ENCODE measurements at regions not wholly inside any gene's neighbourhood (a gene's known extent, or its start where the extent isn't known, plus 50 kb on each side); places are given as distances from the start of the nearest gene placed in this dataset.

DNA sequence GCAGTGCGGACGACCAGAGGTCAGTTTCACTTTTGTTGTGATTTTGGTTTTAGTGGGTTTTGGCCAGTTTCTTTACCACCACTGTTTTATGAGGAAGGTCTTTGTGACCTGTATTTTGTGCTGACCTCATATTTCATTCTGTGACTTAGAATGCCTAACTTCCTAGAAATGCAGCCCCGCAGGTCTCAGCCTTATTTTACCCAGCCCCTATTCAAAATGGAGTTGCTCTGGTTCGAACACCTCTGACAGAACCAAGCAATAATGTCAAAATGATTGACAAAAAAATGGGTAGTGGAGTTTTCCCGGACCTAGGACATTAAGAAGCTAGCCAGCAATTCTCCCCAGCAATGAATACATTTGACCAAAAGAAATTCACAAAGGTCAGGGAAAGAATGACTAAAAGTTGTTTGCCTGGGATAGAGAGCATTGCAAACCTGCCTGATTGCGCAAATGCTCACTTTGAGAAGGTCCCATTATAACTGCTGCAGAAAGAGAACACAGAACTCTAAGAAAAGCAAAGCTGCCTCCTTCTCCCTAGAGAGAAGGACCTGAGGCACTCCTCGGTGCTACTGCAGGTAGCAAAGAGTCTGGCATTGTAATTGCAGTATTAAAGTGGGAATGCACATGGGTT lies 288.8 kb downstream of the ADGB start:
- DNase-seq = no peak

DNA sequence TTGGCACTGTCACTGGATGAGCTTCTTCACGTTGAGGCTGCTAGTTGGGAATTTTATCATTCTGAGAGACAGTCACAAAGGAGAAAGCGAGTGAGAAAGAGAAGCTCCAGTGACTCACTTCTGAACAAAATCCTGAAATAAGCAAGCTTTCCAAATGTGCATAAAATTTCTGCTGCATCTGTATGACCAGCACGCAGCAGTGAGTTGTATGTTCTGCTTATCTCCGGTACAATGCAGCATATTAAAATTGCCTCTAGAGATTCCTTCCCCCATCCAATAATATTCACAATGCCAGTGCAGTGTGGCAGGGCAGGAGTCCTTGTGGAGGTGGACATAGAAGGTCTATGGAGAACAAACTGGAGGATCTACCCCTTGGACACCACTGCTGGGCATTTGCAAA lies 290.5 kb downstream of the ADGB start:
- DNase-seq = no peak

DNA sequence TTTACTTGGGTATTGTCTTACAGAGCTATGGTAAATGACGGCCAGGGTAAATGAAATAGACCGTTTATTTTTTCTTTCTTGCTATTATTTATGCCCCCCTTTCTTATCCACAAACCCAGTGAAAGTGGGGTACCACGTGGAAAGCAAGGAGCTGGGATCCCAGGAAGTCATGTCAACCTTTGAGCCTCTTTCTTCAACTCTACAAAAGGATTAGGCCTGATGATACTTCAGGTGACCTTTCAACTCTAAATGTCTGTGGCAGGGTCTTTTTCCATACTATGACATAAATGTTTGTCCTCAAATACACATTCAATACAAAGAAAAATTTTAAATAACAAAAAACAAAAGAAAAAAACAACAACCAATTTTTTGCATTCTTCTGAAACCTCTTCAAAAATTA lies 291.4 kb downstream of the ADGB start:
- DNase-seq = no peak

- no peak for DNase-seq
Measured at GRCh38 chr6:146890644-146891434, 292.1 kb downstream of the ADGB start.

DNA sequence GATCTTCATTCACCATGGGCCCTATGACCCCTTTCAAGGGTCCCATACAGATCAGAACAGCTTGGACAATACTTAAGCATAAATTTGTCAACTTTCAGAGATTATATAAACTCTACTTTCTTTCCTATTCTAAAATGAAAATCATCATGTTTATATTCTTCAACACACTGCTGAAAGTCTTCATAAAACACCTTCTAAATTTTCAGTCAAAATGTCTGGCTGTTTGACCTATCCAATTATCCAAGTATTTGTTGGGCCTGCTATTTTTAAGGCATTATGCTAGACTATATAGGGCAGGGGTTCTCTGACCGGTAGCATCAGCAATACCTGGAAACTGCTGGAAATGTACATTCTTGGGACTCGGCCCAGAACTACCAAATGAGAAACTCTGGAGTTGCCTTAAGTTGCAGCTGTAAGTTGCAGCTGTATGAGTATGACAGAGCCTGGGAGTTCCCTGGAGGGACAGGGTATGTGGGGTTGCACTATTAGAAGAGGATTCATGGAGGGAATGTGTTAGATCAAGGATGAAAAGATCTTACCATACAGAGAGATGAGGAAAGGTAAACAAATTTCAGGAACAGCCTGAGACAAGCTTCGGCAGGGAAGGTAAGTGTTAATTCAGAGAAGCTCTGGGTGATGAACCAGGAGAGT lies 293.0 kb downstream of the ADGB start:
- DNase-seq = no peak

DNA sequence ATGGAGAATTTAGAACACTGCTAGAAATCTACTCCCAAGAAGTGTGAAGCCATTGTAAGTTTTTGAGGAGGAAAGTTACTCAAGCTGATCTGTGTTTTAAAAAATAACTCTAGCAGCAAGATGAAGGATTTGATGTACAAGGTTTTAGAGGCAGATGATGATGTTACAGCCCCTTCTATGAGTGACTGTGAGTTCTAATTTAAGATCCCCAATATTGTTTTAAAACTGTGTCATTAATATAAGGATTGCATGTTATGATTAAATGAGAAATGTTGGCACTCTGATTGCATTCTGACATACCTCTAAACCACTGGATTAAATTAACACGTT lies 293.5 kb downstream of the ADGB start:
- DNase-seq = no peak

- DNase-seq = no peak
Measured at GRCh38 chr6:146892613-146893401, 294.0 kb downstream of the ADGB start.

DNA sequence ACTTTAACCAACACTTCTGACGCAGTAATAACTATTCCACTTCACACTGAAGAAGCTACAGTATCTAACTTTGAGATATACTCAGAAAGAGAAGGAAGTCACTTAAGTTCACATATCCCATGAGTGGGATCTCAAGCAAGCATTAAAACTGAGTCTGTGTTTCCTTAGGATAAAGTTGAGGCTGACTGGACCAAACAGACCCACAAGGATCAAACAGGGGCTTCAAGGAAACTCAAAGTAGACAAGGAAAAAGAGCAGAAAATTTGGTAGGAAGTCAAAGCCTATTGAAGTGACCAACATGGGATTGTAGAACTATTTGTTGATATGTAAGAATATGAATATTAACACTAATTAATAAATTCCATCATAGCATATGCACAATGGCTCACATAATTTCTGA lies 294.9 kb downstream of the ADGB start:
- DNase-seq = no peak

- DNase-seq = no peak
Measured at GRCh38 chr6:146894624-146895023, 295.9 kb downstream of the ADGB start.

GRCh38 chr6:146895101-146895771 lies 296.5 kb downstream of the ADGB start:
- no peak for DNase-seq

DNA sequence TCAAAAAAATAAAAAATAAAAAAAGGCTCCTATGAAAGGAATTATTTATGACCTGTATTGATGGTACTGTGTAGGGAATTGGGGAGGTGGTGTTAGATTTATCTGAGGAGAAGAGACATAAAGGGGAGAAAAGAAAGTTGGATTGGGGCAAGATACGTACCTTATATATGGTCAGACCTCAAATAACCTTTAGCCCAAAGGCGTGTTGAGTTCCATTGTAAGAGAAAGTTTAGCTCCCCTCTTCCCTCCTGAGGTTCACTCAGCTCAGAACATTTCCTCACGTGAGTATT lies 296.9 kb downstream of the ADGB start:
- DNase-seq = no peak

DNA sequence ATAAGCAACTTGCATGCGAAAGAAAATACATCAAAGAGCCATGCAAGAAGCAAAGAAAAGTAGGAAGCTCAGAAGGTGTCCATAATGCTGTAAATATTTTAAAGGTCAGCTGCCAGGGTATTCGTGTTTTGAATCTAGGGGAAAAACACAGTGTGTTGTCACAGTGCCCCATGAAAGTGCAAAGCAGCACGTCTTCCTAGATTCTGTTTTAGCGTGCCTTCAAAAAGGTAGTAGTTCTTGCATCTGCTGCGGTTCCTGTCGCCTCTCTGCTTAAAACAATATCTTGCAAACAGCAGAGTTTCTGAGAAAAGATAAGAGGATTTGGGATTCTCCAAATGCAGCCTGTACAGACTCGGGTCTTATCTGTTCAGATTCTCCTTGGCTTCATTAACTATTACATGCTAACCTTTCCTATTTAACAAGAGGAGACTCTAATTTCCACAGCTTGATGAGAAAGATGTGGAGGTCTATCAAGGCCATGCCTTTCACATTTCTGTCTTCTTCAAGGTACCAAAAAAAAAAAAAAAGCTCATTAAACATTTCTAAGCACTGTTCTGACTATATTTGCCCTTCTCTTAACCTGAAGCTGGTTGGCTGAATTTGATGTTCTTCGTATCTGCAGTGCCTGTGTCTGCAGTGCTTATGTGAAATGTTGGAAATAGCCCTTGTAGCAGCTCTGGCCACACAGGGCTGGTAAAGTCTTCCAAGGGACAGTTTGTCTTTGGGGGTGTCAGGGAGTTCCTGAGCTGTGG lies 297.5 kb downstream of the ADGB start:
- no peak for DNase-seq

- DNase-seq = no peak
Measured at GRCh38 chr6:146896960-146897701, 298.4 kb downstream of the ADGB start.

- DNase-seq = no peak
Measured at GRCh38 chr6:146898069-146898887, 299.5 kb downstream of the ADGB start.

DNA sequence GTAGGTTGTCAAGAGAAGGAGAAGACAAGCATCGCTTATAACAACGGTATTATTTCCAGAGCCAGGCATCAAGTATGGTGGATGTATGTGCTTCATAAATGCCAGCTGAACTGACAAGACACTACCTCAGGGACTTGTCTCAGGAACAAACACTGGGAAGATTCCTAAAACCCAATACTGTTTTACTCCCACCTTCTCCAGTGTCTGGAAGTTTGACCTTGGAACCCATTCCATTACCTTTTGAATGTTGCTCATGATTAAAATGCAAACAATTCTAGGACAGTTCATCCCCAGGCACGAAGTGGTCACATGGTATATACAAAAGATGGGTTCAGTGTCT lies 300.1 kb downstream of the ADGB start:
- DNase-seq = no peak

- no peak for DNase-seq
Measured at GRCh38 chr6:146901940-146902816, 302.0 kb upstream of the STXBP5 start.

DNA sequence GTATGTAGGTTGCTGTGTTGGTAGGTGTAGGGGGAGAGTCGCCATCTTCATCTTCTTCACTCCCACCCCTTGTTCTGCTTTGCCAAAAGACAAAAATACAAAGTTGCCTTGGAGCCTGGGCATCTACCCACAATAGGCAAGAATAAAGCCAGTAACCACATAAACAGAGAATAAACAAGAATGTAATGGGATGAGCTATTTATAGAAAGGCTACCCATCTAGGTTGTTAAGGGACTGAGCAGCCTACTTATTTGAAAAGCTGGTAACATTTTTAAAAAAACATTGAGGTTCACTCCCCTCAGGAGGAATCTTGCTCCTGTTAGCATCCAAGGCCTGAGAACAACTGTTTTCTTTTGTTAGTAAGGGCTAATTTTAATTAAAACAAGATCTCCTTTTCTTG lies 301.4 kb upstream of the STXBP5 start:
- no peak for DNase-seq

DNA sequence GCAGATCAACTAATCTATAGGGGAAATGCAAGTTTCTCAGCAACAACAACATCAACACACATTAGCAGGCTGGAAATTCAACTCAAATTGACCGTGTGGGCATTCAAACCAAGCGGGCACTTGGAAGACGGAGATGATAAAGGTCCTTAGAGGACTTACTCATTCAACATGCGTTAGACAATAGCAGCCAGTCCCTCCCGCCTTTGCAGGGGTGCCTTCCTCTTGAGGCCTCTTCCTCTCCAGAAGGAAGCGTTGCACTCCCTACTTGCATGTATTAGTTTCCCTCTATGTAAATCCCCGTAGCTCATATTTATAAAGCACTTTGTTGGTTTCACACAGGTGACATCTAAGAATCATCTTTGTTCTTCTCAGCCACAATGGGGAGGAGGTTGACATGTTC lies 300.8 kb upstream of the STXBP5 start:
- DNase-seq = no peak

DNA sequence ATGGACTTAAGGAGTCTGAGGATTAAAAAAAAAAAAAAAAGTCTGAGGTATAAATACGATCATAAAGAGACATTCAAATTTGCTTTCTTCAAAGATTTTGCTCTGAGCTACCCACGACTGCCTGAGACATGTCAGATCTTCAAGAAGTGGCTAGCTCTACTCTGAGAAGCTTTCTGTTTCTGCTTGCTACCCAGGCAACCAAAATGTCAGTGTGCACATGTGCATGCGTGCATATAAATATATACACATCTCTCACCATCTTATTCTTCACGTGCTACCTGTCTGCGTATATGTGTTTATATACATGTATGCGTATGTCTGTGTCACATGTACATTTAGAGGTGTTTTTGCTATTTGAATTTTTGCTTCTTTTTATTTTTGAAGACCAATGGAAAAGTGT lies 299.6 kb upstream of the STXBP5 start:
- DNase-seq = no peak

DNA sequence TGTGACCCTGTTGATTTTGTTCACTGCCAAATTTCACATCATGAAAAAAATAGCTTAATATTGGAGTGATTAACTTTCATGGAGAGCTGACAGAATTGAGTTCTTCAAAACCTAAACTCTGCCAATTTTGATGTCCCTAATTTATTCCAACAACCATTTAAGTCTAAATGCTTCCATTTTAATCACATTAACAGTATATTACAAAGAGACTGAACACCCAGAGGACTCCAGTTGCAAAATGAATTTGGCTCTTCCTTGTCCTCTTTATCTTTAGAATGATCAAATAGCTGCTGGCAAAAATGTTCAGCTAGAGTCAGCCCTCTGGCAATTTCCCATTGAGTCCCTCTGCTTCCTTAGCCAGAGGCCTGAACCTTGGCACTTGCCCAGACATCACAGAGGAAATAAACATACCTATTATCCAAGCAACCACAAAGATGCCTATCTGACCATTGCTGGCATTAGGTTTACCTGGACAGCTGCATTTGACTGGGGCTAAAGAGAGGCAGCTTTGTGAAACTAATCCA lies 299.0 kb upstream of the STXBP5 start:
- no peak for DNase-seq

Data from stimulated activated CD4-positive, alpha-beta T cell treated with anti-CD3 and anti-CD28 coated beads, Interleukin-2, amount 100 ng/mL, for 24 hours (primary cell).